ENCODE measurements at regions not wholly inside any gene's neighbourhood (a gene's known extent, or its start where the extent isn't known, plus 50 kb on each side); places are given as distances from the start of the nearest gene placed in this dataset.
"Not testable (repeated sequence)": the region's sequence is repeated elsewhere in the genome, so short reads cannot be mapped to it uniquely, and the experiment has no call there.

- H3K27ac Mint-ChIP-seq = no peak overlapping the region
- H3K4me3 Mint-ChIP-seq = no peak overlapping the region
- H3K36me3 Mint-ChIP-seq (ENCODE audit: insufficient read depth) = no peaks in the 10 kb centered on the region
- no peaks in the 10 kb centered on the region for H3K27me3 Mint-ChIP-seq
- peaks cover 27 to 44% of the 10 kb centered on the region in 2 donors for H3K9me3 Mint-ChIP-seq
- ATAC-seq (replicated peaks) (no peak), DNase-seq (no peak)
- no peaks in the 10 kb centered on the region for H3K4me1 Mint-ChIP-seq (ENCODE audit: low read depth in 2 of 2)
Observed at GRCh38 chr16:59522826-59523225, 788.7 kb upstream of the GOT2 start.

- H3K9me3 Mint-ChIP-seq = peaks cover 49 to 68% of the 10 kb centered on the region in 2 donors
- not testable (repeated sequence) for H3K27me3 Mint-ChIP-seq; H3K36me3 Mint-ChIP-seq (ENCODE audit: insufficient read depth); H3K4me1 Mint-ChIP-seq (ENCODE audit: low read depth in 2 of 2); H3K4me3 Mint-ChIP-seq; H3K27ac Mint-ChIP-seq; DNase-seq; ATAC-seq (replicated peaks)
Observed at GRCh38 chr16:59518721-59519120, 784.6 kb upstream of the GOT2 start.

- H3K4me3 Mint-ChIP-seq = no peak overlapping the region
- no peak overlapping the region for H3K27ac Mint-ChIP-seq
- ATAC-seq (replicated peaks) (no peak), DNase-seq (no peak)
- no peaks in the 10 kb centered on the region for H3K27me3 Mint-ChIP-seq
- no peaks in the 10 kb centered on the region for H3K4me1 Mint-ChIP-seq (ENCODE audit: low read depth in 2 of 2)
- no peaks in the 10 kb centered on the region for H3K36me3 Mint-ChIP-seq (ENCODE audit: insufficient read depth)
- H3K9me3 Mint-ChIP-seq = peaks cover 30 to 46% of the 10 kb centered on the region in 2 donors
Observed at GRCh38 chr16:59514651-59515050, 780.5 kb upstream of the GOT2 start.

GRCh38 chr16:59510008-59510424 lies 775.9 kb upstream of the GOT2 start:
- Mint-ChIP-seq H3K27ac (no peak overlapping the region), H3K27me3 (no peaks in the 10 kb centered on the region), H3K9me3 (peaks cover 4 to 10% of the 10 kb centered on the region in 2 donors), H3K4me1 (ENCODE audit: low read depth in 2 of 2) (no peaks in the 10 kb centered on the region), H3K4me3 (no peak overlapping the region), H3K36me3 (ENCODE audit: insufficient read depth) (no peaks in the 10 kb centered on the region)
- no peak for ATAC-seq (replicated peaks)
- DNase-seq = no peak

GRCh38 chr16:59500601-59501000 lies 766.5 kb upstream of the GOT2 start:
- no peak overlapping the region for H3K4me3 Mint-ChIP-seq
- H3K27me3 Mint-ChIP-seq = no peaks in the 10 kb centered on the region
- H3K9me3 Mint-ChIP-seq = peaks cover 9 to 23% of the 10 kb centered on the region in 2 donors
- H3K4me1 Mint-ChIP-seq (ENCODE audit: low read depth in 2 of 2) = no peaks in the 10 kb centered on the region
- DNase-seq (no peak), ATAC-seq (replicated peaks) (no peak)
- no peak overlapping the region for H3K27ac Mint-ChIP-seq
- no peaks in the 10 kb centered on the region for H3K36me3 Mint-ChIP-seq (ENCODE audit: insufficient read depth)

GRCh38 chr16:59487067-59487466 lies 753.0 kb upstream of the GOT2 start:
- H3K27ac Mint-ChIP-seq = no peak overlapping the region
- no peak for DNase-seq
- no peak overlapping the region for H3K4me3 Mint-ChIP-seq
- no peaks in the 10 kb centered on the region for H3K4me1 Mint-ChIP-seq (ENCODE audit: low read depth in 2 of 2)
- no peak for ATAC-seq (replicated peaks)
- H3K9me3 Mint-ChIP-seq = peaks cover 4 to 13% of the 10 kb centered on the region in 2 donors
- no peaks in the 10 kb centered on the region for H3K27me3 Mint-ChIP-seq
- H3K36me3 Mint-ChIP-seq (ENCODE audit: insufficient read depth) = no peaks in the 10 kb centered on the region

GRCh38 chr16:59484833-59485516 lies 750.9 kb upstream of the GOT2 start:
- DNase-seq = no peak
- no peak overlapping the region for H3K27ac Mint-ChIP-seq
- no peak overlapping the region for H3K4me3 Mint-ChIP-seq
- H3K27me3 Mint-ChIP-seq = no peaks in the 10 kb centered on the region
- no peaks in the 10 kb centered on the region for H3K4me1 Mint-ChIP-seq (ENCODE audit: low read depth in 2 of 2)
- no peak for ATAC-seq (replicated peaks)
- no peaks in the 10 kb centered on the region for H3K36me3 Mint-ChIP-seq (ENCODE audit: insufficient read depth)
- H3K9me3 Mint-ChIP-seq = peaks cover 5 to 13% of the 10 kb centered on the region in 2 donors

- no peaks in the 10 kb centered on the region for H3K36me3 Mint-ChIP-seq (ENCODE audit: insufficient read depth)
- no peaks in the 10 kb centered on the region for H3K27me3 Mint-ChIP-seq
- no peak overlapping the region for H3K27ac Mint-ChIP-seq
- no peak for ATAC-seq (replicated peaks)
- no peaks in the 10 kb centered on the region for H3K4me1 Mint-ChIP-seq (ENCODE audit: low read depth in 2 of 2)
- peaks cover 0 to 8% of the 10 kb centered on the region in 2 donors for H3K9me3 Mint-ChIP-seq
- no peak overlapping the region for H3K4me3 Mint-ChIP-seq
- DNase-seq = no peak
Observed at GRCh38 chr16:59478838-59479237, 744.7 kb upstream of the GOT2 start.

- Mint-ChIP-seq H3K36me3 (ENCODE audit: insufficient read depth) (no peaks in the 10 kb centered on the region), H3K4me1 (ENCODE audit: low read depth in 2 of 2) (no peaks in the 10 kb centered on the region), H3K9me3 (peaks cover 7 to 13% of the 10 kb centered on the region in 2 donors), H3K27me3 (no peaks in the 10 kb centered on the region), H3K4me3 (no peak overlapping the region), H3K27ac (no peak overlapping the region)
- DNase-seq (no peak), ATAC-seq (replicated peaks) (no peak)
Observed at GRCh38 chr16:59470556-59470955, 736.4 kb upstream of the GOT2 start.

- Mint-ChIP-seq H3K9me3 (peaks cover 7 to 9% of the 10 kb centered on the region in 2 donors), H3K4me1 (ENCODE audit: low read depth in 2 of 2) (no peaks in the 10 kb centered on the region), H3K4me3 (no peak overlapping the region), H3K36me3 (ENCODE audit: insufficient read depth) (no peaks in the 10 kb centered on the region), H3K27ac (no peak overlapping the region), H3K27me3 (no peaks in the 10 kb centered on the region)
- DNase-seq (no peak), ATAC-seq (replicated peaks) (no peak)
Observed at GRCh38 chr16:59469266-59469665, 735.1 kb upstream of the GOT2 start.

- no peak overlapping the region for H3K27ac Mint-ChIP-seq
- no peaks in the 10 kb centered on the region for H3K36me3 Mint-ChIP-seq (ENCODE audit: insufficient read depth)
- H3K4me1 Mint-ChIP-seq (ENCODE audit: low read depth in 2 of 2) = no peaks in the 10 kb centered on the region
- peaks cover 9 to 18% of the 10 kb centered on the region in 2 donors for H3K9me3 Mint-ChIP-seq
- ATAC-seq (replicated peaks) (no peak), DNase-seq (no peak)
- no peaks in the 10 kb centered on the region for H3K27me3 Mint-ChIP-seq
- H3K4me3 Mint-ChIP-seq = no peak overlapping the region
Observed at GRCh38 chr16:59463776-59464175, 729.7 kb upstream of the GOT2 start.

- Mint-ChIP-seq H3K4me1 (ENCODE audit: low read depth in 2 of 2) (no peaks in the 10 kb centered on the region), H3K27ac (no peak overlapping the region), H3K36me3 (ENCODE audit: insufficient read depth) (no peaks in the 10 kb centered on the region), H3K9me3 (peaks cover 5 to 16% of the 10 kb centered on the region in 2 donors), H3K27me3 (no peaks in the 10 kb centered on the region), H3K4me3 (no peak overlapping the region)
- ATAC-seq (replicated peaks) (no peak), DNase-seq (no peak)
Observed at GRCh38 chr16:59459806-59460205, 725.7 kb upstream of the GOT2 start.

- Mint-ChIP-seq H3K4me3 (no peak overlapping the region), H3K27ac (no peak overlapping the region), H3K9me3 (peaks cover 7 to 16% of the 10 kb centered on the region in 2 donors), H3K27me3 (no peaks in the 10 kb centered on the region), H3K36me3 (ENCODE audit: insufficient read depth) (no peaks in the 10 kb centered on the region), H3K4me1 (ENCODE audit: low read depth in 2 of 2) (no peaks in the 10 kb centered on the region)
- DNase-seq (no peak), ATAC-seq (replicated peaks) (no peak)
Observed at GRCh38 chr16:59455497-59455896, 721.4 kb upstream of the GOT2 start.

- ATAC-seq (replicated peaks); H3K36me3 Mint-ChIP-seq (ENCODE audit: insufficient read depth); H3K27ac Mint-ChIP-seq; H3K4me3 Mint-ChIP-seq; H3K27me3 Mint-ChIP-seq; H3K9me3 Mint-ChIP-seq; DNase-seq; H3K4me1 Mint-ChIP-seq (ENCODE audit: low read depth in 2 of 2): not testable (repeated sequence)
Observed at GRCh38 chr16:59450513-59450912, 716.4 kb upstream of the GOT2 start.

All from effector memory CD8-positive, alpha-beta T cell (primary cell).